HUES48 (cell line): ENCODE measurements at regions not wholly inside any gene's neighbourhood (a gene's known extent, or its start where the extent isn't known, plus 50 kb on each side); places are given as distances from the start of the nearest gene placed in this dataset.

ENCODE experiments used
- H3K27ac ChIP-seq: one replicate; pipeline ENCODE4 v1.7.0; 2013; ENCODE audit warnings: low read depth, low read length, inconsistent platforms
- H3K27me3 ChIP-seq: 2 replicates; pipeline ENCODE4 v1.6.1; 2013; ENCODE audit warnings: mild to moderate bottlenecking, low read length; ENCODE audit not compliant: control insufficient read depth, insufficient read depth
- H3K36me3 ChIP-seq: 2 replicates; pipeline ENCODE4 v1.6.1; 2013; ENCODE audit warnings: low read length; ENCODE audit not compliant: control insufficient read depth, insufficient read depth
- H3K4me1 ChIP-seq: 2 replicates; pipeline ENCODE4 v1.6.1; 2013; ENCODE audit warnings: mild to moderate bottlenecking, low read length; ENCODE audit not compliant: control insufficient read depth, insufficient read depth
- H3K4me3 ChIP-seq: 2 replicates; pipeline ENCODE4 v1.5.1; 2013; ENCODE audit warnings: mild to moderate bottlenecking, low read depth, low read length
- H3K9ac ChIP-seq: 2 replicates; pipeline ENCODE4 v1.6.1; 2013; ENCODE audit warnings: mild to moderate bottlenecking, low read depth, low read length, moderate library complexity
- H3K9me3 ChIP-seq: 2 replicates; pipeline ENCODE4 v1.6.1; 2013; ENCODE audit warnings: low read length; ENCODE audit not compliant: control insufficient read depth, insufficient read depth

DNA sequence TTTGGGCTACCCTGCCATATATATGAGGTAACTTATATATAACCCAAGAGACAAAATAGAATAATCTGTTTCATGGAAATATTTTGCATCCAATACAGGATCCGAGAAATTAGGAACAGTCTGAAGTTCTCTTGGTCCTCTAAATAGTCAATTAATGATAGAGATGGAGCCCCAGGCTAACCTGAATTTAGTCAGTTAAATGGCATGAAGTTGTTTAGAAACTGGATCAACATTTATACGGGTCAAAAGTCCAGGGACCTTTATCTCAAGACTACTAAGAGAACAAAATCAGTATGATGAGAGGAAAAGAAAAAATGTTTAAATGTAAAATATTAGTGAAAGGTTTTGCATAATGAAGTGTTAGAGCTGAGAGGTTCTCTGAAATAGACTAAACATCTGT lies 303.3 kb upstream of the ACTBL2 start:
- H3K27ac ChIP-seq = no peak overlapping the region
- H3K36me3 ChIP-seq = no peaks in the 10 kb centered on the region
- H3K4me1 ChIP-seq = no peaks in the 10 kb centered on the region
- H3K9ac ChIP-seq = no peak overlapping the region
- no peaks in the 10 kb centered on the region for H3K27me3 ChIP-seq
- no peak overlapping the region for H3K4me3 ChIP-seq
- H3K9me3 ChIP-seq = no peaks in the 10 kb centered on the region

DNA sequence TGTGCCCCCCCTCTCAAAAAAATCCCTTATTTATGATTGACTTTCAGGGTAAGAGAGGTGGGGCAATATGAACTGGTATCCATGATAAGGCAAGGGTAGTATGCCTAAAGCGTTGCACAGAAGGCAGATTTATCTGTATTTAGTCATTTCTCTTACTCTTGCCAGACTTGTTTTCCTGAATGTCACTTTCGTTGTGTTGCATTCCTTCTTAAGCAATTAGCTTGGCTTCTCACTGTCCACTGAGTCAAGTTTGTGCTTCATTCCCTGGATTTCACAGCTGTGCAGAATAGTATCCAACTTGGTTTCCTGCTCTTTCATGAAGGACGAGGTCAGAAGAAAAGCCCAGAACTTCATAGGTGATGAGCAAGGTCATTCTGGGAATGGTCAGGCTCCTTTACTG lies 301.5 kb upstream of the ACTBL2 start:
- H3K9me3 ChIP-seq = no peaks in the 10 kb centered on the region
- H3K4me1 ChIP-seq = no peaks in the 10 kb centered on the region
- no peak overlapping the region for H3K4me3 ChIP-seq
- H3K9ac ChIP-seq = no peak overlapping the region
- H3K27me3 ChIP-seq = no peaks in the 10 kb centered on the region
- H3K36me3 ChIP-seq = no peaks in the 10 kb centered on the region
- no peak overlapping the region for H3K27ac ChIP-seq

DNA sequence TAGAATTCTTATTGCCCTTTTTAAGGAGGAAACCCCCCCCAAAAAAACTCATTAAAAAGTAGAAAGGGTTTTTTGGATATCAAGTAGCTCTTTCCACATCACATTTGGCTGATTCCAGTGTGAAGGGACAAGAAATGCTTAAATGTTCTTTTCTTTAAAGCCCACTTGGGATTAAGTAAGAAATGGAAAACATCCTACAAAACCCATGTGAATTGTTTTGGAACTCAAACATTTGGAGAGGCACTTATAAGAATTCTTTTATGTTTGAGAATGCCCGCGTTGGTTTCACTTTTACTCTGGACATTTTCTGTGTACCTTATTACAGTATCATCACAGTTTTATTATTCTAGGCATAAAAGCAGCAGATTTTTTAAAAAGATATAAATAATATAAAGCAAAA lies 301.1 kb upstream of the ACTBL2 start:
- Histone ChIP-seq H3K4me1 (no peaks in the 10 kb centered on the region), H3K9me3 (no peaks in the 10 kb centered on the region), H3K9ac (no peak overlapping the region), H3K27ac (no peak overlapping the region), H3K4me3 (no peak overlapping the region), H3K36me3 (no peaks in the 10 kb centered on the region), H3K27me3 (no peaks in the 10 kb centered on the region)

DNA sequence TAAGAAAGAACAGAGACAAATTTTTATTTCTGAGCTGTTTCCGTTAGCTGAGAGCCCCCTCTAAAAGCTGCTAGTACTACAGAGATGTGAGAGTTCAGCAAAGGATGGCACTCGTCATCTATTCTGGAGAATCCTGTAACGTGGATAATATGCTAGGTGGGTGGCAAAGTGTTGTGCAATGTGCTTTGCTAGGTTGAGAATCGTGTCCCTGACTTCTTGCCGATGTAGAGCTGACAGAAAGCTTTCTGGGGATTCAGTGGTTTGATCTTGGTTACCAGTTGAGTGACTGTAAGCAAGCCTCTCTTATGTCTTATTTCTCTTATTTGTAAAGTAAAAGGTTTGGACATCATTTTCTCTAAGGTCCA lies 298.3 kb upstream of the ACTBL2 start:
- no peak overlapping the region for H3K27ac ChIP-seq
- H3K27me3 ChIP-seq = no peaks in the 10 kb centered on the region
- no peaks in the 10 kb centered on the region for H3K36me3 ChIP-seq
- no peak overlapping the region for H3K4me3 ChIP-seq
- H3K4me1 ChIP-seq = no peaks in the 10 kb centered on the region
- no peak overlapping the region for H3K9ac ChIP-seq
- no peaks in the 10 kb centered on the region for H3K9me3 ChIP-seq

DNA sequence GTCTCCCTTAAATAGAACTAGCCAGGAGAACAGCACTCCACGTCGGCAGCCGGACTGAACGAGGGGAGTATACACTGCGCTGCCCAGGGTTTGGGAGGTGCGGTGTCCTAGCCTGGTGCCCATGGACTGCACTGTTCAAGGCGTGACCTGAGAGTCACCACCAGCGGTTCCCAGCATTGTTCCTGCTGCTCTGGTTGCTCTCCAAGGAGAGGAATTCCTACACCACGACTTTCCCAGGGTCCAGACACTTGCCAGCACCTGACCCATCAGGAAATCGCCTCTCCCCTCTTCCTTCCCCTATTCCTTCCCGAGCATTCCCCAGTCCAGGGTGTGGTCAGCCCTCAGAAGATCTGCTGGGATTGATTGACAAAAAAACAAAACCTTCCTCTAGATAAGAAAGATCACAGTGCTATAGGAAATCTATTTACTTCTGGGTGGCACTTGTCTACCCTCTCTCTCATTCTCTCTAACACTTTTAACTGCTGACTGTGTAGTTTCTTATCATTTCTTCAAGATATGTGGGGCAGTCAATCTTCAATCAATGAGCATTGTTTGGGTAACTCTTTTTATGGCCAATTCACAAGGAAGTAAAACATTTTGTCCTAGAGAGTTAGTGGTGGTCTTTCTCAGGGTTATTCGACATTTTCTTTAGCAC lies 297.8 kb upstream of the ACTBL2 start:
- Histone ChIP-seq H3K27me3 (no peaks in the 10 kb centered on the region), H3K4me1 (no peaks in the 10 kb centered on the region), H3K36me3 (no peaks in the 10 kb centered on the region), H3K4me3 (no peak overlapping the region), H3K9ac (no peak overlapping the region), H3K27ac (no peak overlapping the region), H3K9me3 (no peaks in the 10 kb centered on the region)

DNA sequence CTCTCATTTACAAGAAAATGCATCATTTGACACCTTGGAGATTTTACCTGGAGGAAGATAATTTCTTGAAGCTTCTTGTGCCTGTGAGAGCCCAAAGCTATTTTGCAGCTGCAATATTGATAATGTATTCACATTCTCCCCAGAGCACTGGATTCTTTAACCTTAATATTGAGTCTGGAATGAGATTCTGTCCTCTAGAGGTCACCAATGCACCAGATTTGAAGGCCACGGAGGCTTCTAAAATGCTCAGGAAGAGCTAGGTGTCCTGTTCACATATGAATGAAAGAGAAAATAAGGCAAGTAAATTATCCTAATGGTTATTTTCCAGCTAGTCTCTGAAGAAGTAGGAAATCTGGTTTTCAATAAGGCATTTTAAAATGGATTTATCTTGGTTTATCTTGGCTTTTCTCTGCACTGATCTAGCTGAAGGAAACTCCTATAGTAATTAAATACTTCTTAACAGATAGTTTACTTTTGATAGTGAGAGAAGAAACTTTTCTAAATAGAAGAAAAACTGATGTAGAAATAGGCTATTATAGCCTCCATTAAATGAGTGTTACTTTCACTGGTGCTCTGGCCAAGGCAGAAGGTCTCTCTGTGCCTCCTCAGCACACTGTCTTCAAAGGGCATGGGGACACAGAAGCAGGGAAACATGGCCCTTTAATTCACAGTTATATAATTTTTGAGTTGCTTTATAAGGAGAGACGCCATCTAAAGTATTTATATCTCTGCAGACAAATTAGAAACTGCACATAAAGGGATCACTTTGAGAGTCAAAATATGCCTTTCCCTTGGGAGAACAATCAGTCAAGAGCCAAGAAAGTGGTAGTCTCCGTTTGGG lies 297.0 kb upstream of the ACTBL2 start:
- Histone ChIP-seq H3K27me3 (no peaks in the 10 kb centered on the region), H3K27ac (no peak overlapping the region), H3K4me1 (no peaks in the 10 kb centered on the region), H3K9me3 (no peaks in the 10 kb centered on the region), H3K36me3 (no peaks in the 10 kb centered on the region), H3K9ac (no peak overlapping the region), H3K4me3 (no peak overlapping the region)

DNA sequence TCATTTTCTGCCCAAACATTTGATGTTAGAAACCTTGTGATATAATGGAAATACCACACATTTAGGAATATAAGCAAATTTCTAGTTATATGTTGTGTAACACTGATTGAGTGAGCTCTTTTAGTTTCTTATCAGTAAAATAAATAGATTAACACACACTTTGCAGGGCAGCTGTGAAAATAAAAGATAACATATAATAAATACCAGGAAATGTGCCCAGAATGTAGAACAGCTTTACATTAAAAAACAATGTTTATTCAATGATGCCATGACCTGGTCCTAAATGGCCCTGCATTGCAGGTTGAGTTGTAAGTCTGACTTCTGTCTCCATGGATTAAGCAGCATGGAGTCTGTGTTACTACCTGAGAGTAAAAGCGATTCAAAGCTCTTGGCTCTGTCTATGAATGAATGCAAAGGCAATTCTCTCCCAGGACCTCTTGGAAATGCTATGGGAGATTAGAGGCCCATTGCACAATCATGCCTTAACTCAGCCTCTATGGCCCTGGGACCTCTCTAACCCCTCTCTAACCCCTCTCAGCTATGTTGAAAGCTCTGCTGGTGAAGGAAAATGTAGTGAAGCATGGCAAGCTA lies 296.0 kb upstream of the ACTBL2 start:
- Histone ChIP-seq H3K4me3 (no peak overlapping the region), H3K9ac (no peak overlapping the region), H3K36me3 (no peaks in the 10 kb centered on the region), H3K27ac (no peak overlapping the region), H3K27me3 (no peaks in the 10 kb centered on the region), H3K9me3 (no peaks in the 10 kb centered on the region), H3K4me1 (no peaks in the 10 kb centered on the region)

DNA sequence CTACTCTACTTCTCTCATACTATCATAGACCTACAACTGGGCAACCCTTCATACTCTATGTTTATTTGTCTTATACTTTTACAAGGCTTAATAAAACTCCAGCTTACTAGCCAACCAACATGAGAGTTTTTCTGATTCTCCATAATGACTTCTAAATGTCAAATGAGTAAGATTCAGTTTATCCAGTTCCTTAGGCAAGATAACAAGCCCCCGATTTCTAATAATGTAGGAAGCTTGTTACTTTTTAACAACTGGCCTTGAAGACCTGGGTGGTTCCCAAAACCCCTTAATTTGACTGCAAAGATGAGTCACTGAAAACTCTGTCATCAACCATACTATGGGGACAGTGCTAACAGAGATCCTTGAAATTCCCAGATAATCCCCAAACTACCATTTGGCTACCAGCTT lies 294.6 kb upstream of the ACTBL2 start:
- H3K4me1 ChIP-seq = no peaks in the 10 kb centered on the region

DNA sequence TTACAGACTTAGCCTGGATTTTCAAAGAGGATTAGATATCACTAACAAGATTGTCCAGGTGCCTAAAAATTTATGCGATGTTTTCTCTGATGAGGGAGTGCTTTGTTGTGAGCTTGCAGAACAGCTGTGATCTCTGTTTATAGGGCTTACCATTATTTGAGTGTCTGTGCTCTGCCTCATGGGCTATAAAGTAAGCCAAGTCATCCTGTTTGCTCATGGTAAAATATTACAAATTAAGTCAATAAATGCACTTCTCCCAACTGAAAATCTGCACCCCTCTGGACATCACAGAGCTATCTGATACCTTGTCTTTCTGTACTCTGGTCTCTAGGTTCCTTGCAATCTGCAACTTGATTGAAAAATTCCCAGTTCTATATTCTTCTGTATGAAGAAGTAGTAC lies 293.4 kb upstream of the ACTBL2 start:
- Histone ChIP-seq H3K4me3 (no peak overlapping the region), H3K27ac (no peak overlapping the region), H3K9ac (no peak overlapping the region), H3K27me3 (no peaks in the 10 kb centered on the region), H3K36me3 (no peaks in the 10 kb centered on the region), H3K9me3 (no peaks in the 10 kb centered on the region), H3K4me1 (no peaks in the 10 kb centered on the region)

More for the DNA sequence above, 294.6 kb upstream of the ACTBL2 start:
- Histone ChIP-seq H3K4me3 (no peak overlapping the region), H3K27me3 (no peaks in the 10 kb centered on the region), H3K9ac (no peak overlapping the region), H3K36me3 (no peaks in the 10 kb centered on the region), H3K27ac (no peak overlapping the region), H3K9me3 (no peaks in the 10 kb centered on the region)

DNA sequence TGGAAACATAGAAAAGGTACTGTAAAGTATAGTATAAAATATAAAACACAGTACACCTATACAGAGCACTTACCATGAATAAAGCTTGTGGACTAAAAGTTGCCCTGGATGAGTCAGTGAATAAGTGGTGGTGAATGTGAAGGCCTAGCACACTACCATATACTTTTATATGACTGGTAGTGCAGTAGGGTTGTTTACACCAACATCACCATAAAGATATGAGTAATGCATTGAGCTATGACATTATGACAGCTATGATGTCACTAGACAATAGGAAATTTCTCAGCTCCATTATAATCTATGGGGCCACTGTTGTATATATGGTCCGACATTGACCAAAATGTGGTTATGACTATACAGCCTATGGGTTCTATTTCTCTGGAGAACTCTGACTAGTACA lies 291.8 kb upstream of the ACTBL2 start:
- H3K4me3 ChIP-seq = no peak overlapping the region
- no peak overlapping the region for H3K9ac ChIP-seq
- H3K36me3 ChIP-seq = no peaks in the 10 kb centered on the region
- no peak overlapping the region for H3K27ac ChIP-seq
- no peaks in the 10 kb centered on the region for H3K4me1 ChIP-seq
- no peaks in the 10 kb centered on the region for H3K27me3 ChIP-seq
- no peaks in the 10 kb centered on the region for H3K9me3 ChIP-seq

DNA sequence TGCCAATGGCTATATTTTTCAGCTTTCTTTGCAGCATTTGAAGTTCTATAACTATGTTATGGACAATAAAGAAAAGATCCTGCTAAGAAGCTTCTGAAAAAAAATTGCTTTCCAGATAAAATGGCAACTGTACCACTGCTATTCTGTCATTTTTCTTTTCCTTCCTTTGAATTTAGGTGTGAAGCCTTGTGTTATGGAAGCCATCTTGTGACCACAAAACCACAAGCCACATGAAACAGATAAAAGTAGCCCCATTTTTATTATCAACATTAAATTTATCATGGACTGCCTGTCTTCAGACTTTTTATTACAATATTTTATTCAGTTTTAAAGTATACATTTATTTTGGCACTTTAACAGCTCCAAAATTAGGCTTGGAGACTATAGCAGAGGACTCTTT lies 289.9 kb upstream of the ACTBL2 start:
- Histone ChIP-seq H3K36me3 (no peaks in the 10 kb centered on the region), H3K4me1 (no peaks in the 10 kb centered on the region), H3K4me3 (no peak overlapping the region), H3K9me3 (no peaks in the 10 kb centered on the region), H3K27ac (no peak overlapping the region), H3K27me3 (no peaks in the 10 kb centered on the region), H3K9ac (no peak overlapping the region)
